Body of pancreas (tissue), 4 donors: ENCODE measurements at regions not wholly inside any gene's neighbourhood (a gene's known extent, or its start where the extent isn't known, plus 50 kb on each side); places are given as distances from the start of the nearest gene placed in this dataset.

Experiments used
- POLR2A ChIP-seq, 3 donors: fragments of 450-650 bp; IDR thresholded peaks; one replicate each; pipeline ENCODE4 v1.6.1; 2016; ENCODE audit warnings: antibody characterized with exemption in 3 of 3, mild to moderate bottlenecking in 2 of 3
- TF ChIP-seq, protein P1 (sequence below), 7 experiments: fragments of 450-650 bp in 4 of 7; fragments of 200-600 bp in 3 of 7; sonication (generic) in 3 of 7; IDR thresholded peaks; one replicate each; pipeline ENCODE4 v1.5.1; 2016 to 2019; ENCODE audit warnings: antibody characterized with exemption in 7 of 7

DNA sequence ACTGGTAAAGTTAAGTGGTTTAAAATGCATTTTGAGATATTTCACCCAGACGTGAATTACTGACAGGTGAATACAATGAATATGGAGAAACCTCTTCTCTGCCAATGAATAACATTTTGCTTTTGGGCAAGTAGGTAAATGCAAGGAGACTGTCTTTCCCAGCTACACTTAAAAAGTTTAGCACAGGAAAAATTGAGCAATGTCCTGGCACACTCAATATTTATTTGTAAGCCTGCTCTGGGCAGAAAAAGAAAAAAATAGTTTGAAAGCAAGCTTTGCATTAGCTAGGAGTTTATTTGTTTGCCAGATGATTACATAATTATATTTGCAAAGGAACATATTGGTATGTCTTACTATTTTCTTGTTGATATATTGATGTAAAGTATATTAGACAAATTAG is 624.2 kb downstream of the ACTR3B start:
- TF ChIP-seq, protein P1, sequence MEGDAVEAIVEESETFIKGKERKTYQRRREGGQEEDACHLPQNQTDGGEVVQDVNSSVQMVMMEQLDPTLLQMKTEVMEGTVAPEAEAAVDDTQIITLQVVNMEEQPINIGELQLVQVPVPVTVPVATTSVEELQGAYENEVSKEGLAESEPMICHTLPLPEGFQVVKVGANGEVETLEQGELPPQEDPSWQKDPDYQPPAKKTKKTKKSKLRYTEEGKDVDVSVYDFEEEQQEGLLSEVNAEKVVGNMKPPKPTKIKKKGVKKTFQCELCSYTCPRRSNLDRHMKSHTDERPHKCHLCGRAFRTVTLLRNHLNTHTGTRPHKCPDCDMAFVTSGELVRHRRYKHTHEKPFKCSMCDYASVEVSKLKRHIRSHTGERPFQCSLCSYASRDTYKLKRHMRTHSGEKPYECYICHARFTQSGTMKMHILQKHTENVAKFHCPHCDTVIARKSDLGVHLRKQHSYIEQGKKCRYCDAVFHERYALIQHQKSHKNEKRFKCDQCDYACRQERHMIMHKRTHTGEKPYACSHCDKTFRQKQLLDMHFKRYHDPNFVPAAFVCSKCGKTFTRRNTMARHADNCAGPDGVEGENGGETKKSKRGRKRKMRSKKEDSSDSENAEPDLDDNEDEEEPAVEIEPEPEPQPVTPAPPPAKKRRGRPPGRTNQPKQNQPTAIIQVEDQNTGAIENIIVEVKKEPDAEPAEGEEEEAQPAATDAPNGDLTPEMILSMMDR (IDR thresholded peaks at IDR 0.05): no peak
- no peak for TF ChIP-seq POLR2A (IDR thresholded peaks at IDR 0.05)
